MM.1S (cell line): ENCODE measurements at regions not wholly inside any gene's neighbourhood (a gene's known extent, or its start where the extent isn't known, plus 50 kb on each side); places are given as distances from the start of the nearest gene placed in this dataset.

ENCODE experiments used
- DNase-seq: peaks from one replicate; pipeline ENCODE4 v3.0.0-alpha.2; 2015
- H2AFZ ChIP-seq: fragments of 300-600 bp; sonication (generic); 2 replicates; pipeline ENCODE4 v1.6.0; 2016; ENCODE audit warnings: antibody characterized with exemption, low read length
- H3F3A ChIP-seq: fragments of 300-600 bp; sonication (generic); 2 replicates; pipeline ENCODE4 v1.6.1; 2016; ENCODE audit warnings: mild to moderate bottlenecking, antibody characterized with exemption, low read length, moderate library complexity, mixed read lengths; ENCODE audit not compliant: insufficient read depth
- H3K27ac ChIP-seq: fragments of 300-600 bp; sonication (generic); 2 replicates; pipeline ENCODE4 v1.5.1; 2016; ENCODE audit warnings: mild to moderate bottlenecking, low read length
- H3K27me3 ChIP-seq: fragments of 300-600 bp; sonication (generic); replicated peaks from 2 replicates; pipeline ENCODE4 v1.6.0; 2016; ENCODE audit warnings: low read length; ENCODE audit not compliant: insufficient read depth
- H3K36me3 ChIP-seq: fragments of 300-600 bp; sonication (generic); replicated peaks from 2 replicates; pipeline ENCODE4 v1.6.1; 2016; ENCODE audit warnings: mild to moderate bottlenecking, low read length, mixed read lengths; ENCODE audit not compliant: insufficient read depth
- H3K4me1 ChIP-seq: fragments of 300-600 bp; sonication (generic); 2 replicates; pipeline ENCODE4 v1.6.1; 2016; ENCODE audit warnings: low read length, mixed read lengths
- H3K4me2 ChIP-seq: fragments of 300-600 bp; sonication (generic); 2 replicates; pipeline ENCODE4 v1.6.0; 2016; ENCODE audit warnings: low read depth, low read length
- H3K4me3 ChIP-seq: fragments of 300-600 bp; sonication (generic); 2 replicates; pipeline ENCODE4 v1.5.1; 2016; ENCODE audit warnings: low read length, mixed read lengths
- H3K79me2 ChIP-seq: fragments of 300-600 bp; sonication (generic); 2 replicates; pipeline ENCODE4 v1.6.1; 2016; ENCODE audit warnings: mixed run types, low read length, mixed read lengths
- H3K9ac ChIP-seq: fragments of 300-600 bp; sonication (generic); 2 replicates; pipeline ENCODE4 v1.6.1; 2016; ENCODE audit warnings: low read length, mixed read lengths
- H3K9me2 ChIP-seq: fragments of 300-600 bp; sonication (generic); replicated peaks from 2 replicates; pipeline ENCODE4 v1.6.1; 2016; ENCODE audit warnings: mild to moderate bottlenecking, low read length, mixed read lengths; ENCODE audit not compliant: insufficient read depth
- H3K9me3 ChIP-seq: fragments of 300-600 bp; sonication (generic); replicated peaks from 2 replicates; pipeline ENCODE4 v1.6.1; 2016; ENCODE audit warnings: mild to moderate bottlenecking, low read length, mixed read lengths; ENCODE audit not compliant: insufficient read depth
- H4K20me1 ChIP-seq: fragments of 300-600 bp; sonication (generic); 2 replicates; pipeline ENCODE4 v1.6.1; 2016; ENCODE audit warnings: mild to moderate bottlenecking, low read length, moderate library complexity, mixed read lengths; ENCODE audit not compliant: insufficient read depth
- CTCF ChIP-seq: fragments of 300-600 bp; sonication (generic); IDR thresholded peaks from 2 replicates; pipeline ENCODE4 v1.5.1; 2016; ENCODE audit warnings: antibody characterized with exemption, low read length, mixed read lengths
- EZH2 ChIP-seq: fragments of 300-600 bp; sonication (generic); optimal IDR thresholded peaks from 2 replicates; pipeline ENCODE3; 2017; ENCODE audit warnings: low read depth, mild to moderate bottlenecking, antibody characterized with exemption, low read length, mixed read lengths
- EZH2phosphoT487 ChIP-seq: fragments of 300-600 bp; sonication (generic); IDR thresholded peaks from 2 replicates; pipeline ENCODE4 v1.6.1; 2018; ENCODE audit warnings: antibody characterized with exemption, low read length

- H3K4me2 ChIP-seq, result no peak overlapping the region
- H3K9ac ChIP-seq, result no peak overlapping the region
- H3K9me2 ChIP-seq, result no peaks in the 10 kb centered on the region
- no peaks in the 10 kb centered on the region for H3K9me3 ChIP-seq
- no peaks in the 10 kb centered on the region for H3K4me1 ChIP-seq
- no peaks in the 10 kb centered on the region for H3F3A ChIP-seq
- no peaks in the 10 kb centered on the region for H4K20me1 ChIP-seq
- H3K27ac ChIP-seq, result no peak overlapping the region
- H3K36me3 ChIP-seq, result no peaks in the 10 kb centered on the region
- no peaks in the 10 kb centered on the region for H3K27me3 ChIP-seq
- H2AFZ ChIP-seq, result no peak overlapping the region
- no peak for DNase-seq
- H3K79me2 ChIP-seq, result no peaks in the 10 kb centered on the region
- H3K4me3 ChIP-seq, result no peak overlapping the region
- TF ChIP-seq CTCF, result no peak
- no peak for TF ChIP-seq EZH2
- no peak for TF ChIP-seq EZH2phosphoT487
Measured at GRCh38 chr10:2439000-2439399, 628.3 kb upstream of the PFKP start.

- H4K20me1 ChIP-seq, result no peaks in the 10 kb centered on the region
- no peaks in the 10 kb centered on the region for H3K79me2 ChIP-seq
- H3F3A ChIP-seq, result no peaks in the 10 kb centered on the region
- no peak overlapping the region for H3K9ac ChIP-seq
- TF ChIP-seq CTCF (no peak), EZH2phosphoT487 (no peak), EZH2 (no peak)
- H3K27me3 ChIP-seq, result no peaks in the 10 kb centered on the region
- H2AFZ ChIP-seq, result no peak overlapping the region
- no peaks in the 10 kb centered on the region for H3K9me2 ChIP-seq
- H3K4me3 ChIP-seq, result no peak overlapping the region
- no peak for DNase-seq
- H3K4me1 ChIP-seq, result no peaks in the 10 kb centered on the region
- H3K36me3 ChIP-seq, result no peaks in the 10 kb centered on the region
- H3K4me2 ChIP-seq, result no peak overlapping the region
- no peak overlapping the region for H3K27ac ChIP-seq
- no peaks in the 10 kb centered on the region for H3K9me3 ChIP-seq
Measured at GRCh38 chr10:2438248-2438939, 629.0 kb upstream of the PFKP start.

- Histone ChIP-seq H3F3A (no peaks in the 10 kb centered on the region), H3K79me2 (no peaks in the 10 kb centered on the region), H3K36me3 (no peaks in the 10 kb centered on the region), H3K4me1 (no peaks in the 10 kb centered on the region), H2AFZ (no peak overlapping the region), H4K20me1 (no peaks in the 10 kb centered on the region), H3K4me3 (no peak overlapping the region), H3K27ac (no peak overlapping the region), H3K27me3 (no peaks in the 10 kb centered on the region), H3K9me2 (no peaks in the 10 kb centered on the region), H3K9me3 (no peaks in the 10 kb centered on the region), H3K4me2 (no peak overlapping the region), H3K9ac (no peak overlapping the region)
- TF ChIP-seq EZH2phosphoT487 (no peak), CTCF (no peak), EZH2 (no peak)
- DNase-seq, result no peak
Measured at GRCh38 chr10:2436933-2437332, 630.4 kb upstream of the PFKP start.
